H9 (cell line): ENCODE measurements at regions not wholly inside any gene's neighbourhood (a gene's known extent, or its start where the extent isn't known, plus 50 kb on each side); places are given as distances from the start of the nearest gene placed in this dataset.

Source experiments
- DNase-seq: peaks from one replicate; pipeline ENCODE4 v3.0.0-alpha.2; 2017
- H2AFZ ChIP-seq: one replicate; pipeline ENCODE4 v1.6.1; 2013; ENCODE audit warnings: mild to moderate bottlenecking, low read length, control low read depth, moderate library complexity
- H2AK5ac ChIP-seq: 2 replicates; pipeline ENCODE4 v1.6.1; 2013; ENCODE audit warnings: low read length, control low read depth, mixed read lengths; ENCODE audit not compliant: insufficient read length
- H2BK120ac ChIP-seq: one replicate; pipeline ENCODE4 v1.6.1; 2013; ENCODE audit warnings: low read depth, mild to moderate bottlenecking, low read length, control low read depth, inconsistent platforms; ENCODE audit not compliant: poor library complexity, severe bottlenecking
- H2BK12ac ChIP-seq: 2 replicates; pipeline ENCODE4 v1.6.1; 2013; ENCODE audit warnings: low read length, control low read depth, mixed read lengths, low read depth; ENCODE audit not compliant: insufficient read length
- H2BK15ac ChIP-seq: 2 replicates; pipeline ENCODE4 v1.6.1; 2013; ENCODE audit warnings: low read depth, low read length, control low read depth
- H2BK20ac ChIP-seq: one replicate; pipeline ENCODE4 v1.6.1; 2013; ENCODE audit warnings: low read depth, mild to moderate bottlenecking, low read length, control low read depth, inconsistent platforms; ENCODE audit not compliant: poor library complexity, severe bottlenecking
- H2BK5ac ChIP-seq: 2 replicates; pipeline ENCODE4 v1.6.1; 2013; ENCODE audit warnings: low read length, control low read depth, mixed read lengths; ENCODE audit not compliant: insufficient read length
- H3K14ac ChIP-seq: 2 replicates; pipeline ENCODE4 v1.6.1; 2013; ENCODE audit warnings: low read length, control low read depth; ENCODE audit not compliant: insufficient read depth
- H3K18ac ChIP-seq: 2 replicates; pipeline ENCODE4 v1.6.1; 2013; ENCODE audit warnings: low read depth, mild to moderate bottlenecking, mixed read lengths, low read length, control low read depth; ENCODE audit not compliant: insufficient read length
- H3K23ac ChIP-seq: 2 replicates; pipeline ENCODE4 v1.6.1; 2013; ENCODE audit warnings: low read length, control low read depth, mixed read lengths, low read depth; ENCODE audit not compliant: insufficient read length
- H3K23me2 ChIP-seq: 2 replicates; pipeline ENCODE4 v1.6.1; 2013; ENCODE audit warnings: low read depth, mild to moderate bottlenecking, mixed read lengths, low read length, control low read depth; ENCODE audit not compliant: insufficient read length, poor library complexity, severe bottlenecking
- H3K27ac ChIP-seq: 2 replicates; pipeline ENCODE4 v1.5.1; 2013; ENCODE audit warnings: low read length, control low read depth, mixed read lengths, low read depth; ENCODE audit not compliant: insufficient read length
- H3K27me3 ChIP-seq: 2 replicates; pipeline ENCODE4 v1.6.1; 2013; ENCODE audit warnings: low read length, control low read depth, inconsistent platforms; ENCODE audit not compliant: insufficient read depth
- H3K4ac ChIP-seq: 2 replicates; pipeline ENCODE4 v1.6.1; 2013; ENCODE audit warnings: low read depth, mild to moderate bottlenecking, control low read depth, inconsistent platforms, low read length, moderate library complexity
- H3K4me1 ChIP-seq: 2 replicates; pipeline ENCODE4 v1.6.1; 2013; ENCODE audit warnings: low read length, control low read depth, inconsistent platforms; ENCODE audit not compliant: insufficient read depth
- H3K4me2 ChIP-seq: 2 replicates; pipeline ENCODE4 v1.6.1; 2013; ENCODE audit warnings: low read length, control low read depth, mixed read lengths; ENCODE audit not compliant: insufficient read length, insufficient read depth
- H3K56ac ChIP-seq: 2 replicates; pipeline ENCODE4 v1.6.1; 2013; ENCODE audit warnings: low read depth, mild to moderate bottlenecking, mixed read lengths, low read length, control low read depth; ENCODE audit not compliant: insufficient read length
- H3K79me1 ChIP-seq: 2 replicates; pipeline ENCODE4 v1.6.1; 2013; ENCODE audit warnings: low read depth, mild to moderate bottlenecking, moderate library complexity, low read length, control low read depth, inconsistent platforms; ENCODE audit not compliant: insufficient read depth, poor library complexity, severe bottlenecking
- H3K79me2 ChIP-seq: 2 replicates; pipeline ENCODE4 v1.6.1; 2013; ENCODE audit warnings: low read length, control low read depth, inconsistent platforms; ENCODE audit not compliant: insufficient read depth
- H3K9ac ChIP-seq: 2 replicates; pipeline ENCODE4 v1.6.1; 2013; ENCODE audit warnings: low read length, control low read depth, mixed read lengths; ENCODE audit not compliant: insufficient read length; ENCODE audit errors: extremely low read depth
- H3K9me3 ChIP-seq: one replicate; pipeline ENCODE4 v1.6.1; 2013; ENCODE audit warnings: low read depth, low read length, inconsistent platforms; ENCODE audit not compliant: control insufficient read depth
- H3T11ph ChIP-seq: one replicate; pipeline ENCODE4 v1.6.1; 2013; ENCODE audit warnings: mild to moderate bottlenecking, low read length, control low read depth, inconsistent platforms
- H4K20me1 ChIP-seq: one replicate; pipeline ENCODE4 v1.6.1; 2013; ENCODE audit not compliant: control insufficient read depth, insufficient read length, insufficient read depth
- H4K5ac ChIP-seq: 2 replicates; pipeline ENCODE4 v1.6.1; 2013; ENCODE audit warnings: low read depth, mild to moderate bottlenecking, mixed read lengths, low read length, control low read depth; ENCODE audit not compliant: insufficient read length
- H4K8ac ChIP-seq: replicated peaks from 2 replicates; pipeline ENCODE4 v1.6.1; 2013; ENCODE audit warnings: low read length, control low read depth, mixed read lengths, low read depth; ENCODE audit not compliant: insufficient read length
- H4K91ac ChIP-seq: 2 replicates; pipeline ENCODE4 v1.6.1; 2013; ENCODE audit warnings: low read depth, mild to moderate bottlenecking, moderate library complexity, mixed read lengths, low read length, control low read depth; ENCODE audit not compliant: insufficient read length
- H3K27ac Mint-ChIP-seq, 3 experiments: 2 replicates in 2 of 3; 3 replicates in 1 of 3; pipeline ENCODE4 v1.8.0; 2020 to 2021; ENCODE audit warnings: mixed read lengths in 3 of 3, mild to moderate bottlenecking in 1 of 3, moderate library complexity in 1 of 3
- H3K27me3 Mint-ChIP-seq: 2 replicates; pipeline ENCODE4 v1.8.0; 2021; ENCODE audit warnings: low read depth, mild to moderate bottlenecking, moderate library complexity, mixed read lengths
- H3K36me3 Mint-ChIP-seq, 3 experiments: 2 replicates in 2 of 3; 3 replicates in 1 of 3; pipeline ENCODE4 v1.8.0; 2020 to 2021; ENCODE audit warnings: low read depth in 3 of 3, mixed read lengths in 3 of 3; ENCODE audit not compliant: insufficient read depth in 1 of 3
- H3K4me1 Mint-ChIP-seq, 2 experiments: 2 replicates each; pipeline ENCODE4 v1.8.0; 2020; ENCODE audit warnings: mixed read lengths in 2 of 2
- H3K4me3 Mint-ChIP-seq, 2 experiments: 2 replicates in 1 of 2; 3 replicates in 1 of 2; pipeline ENCODE4 v1.8.0; 2020 to 2021; ENCODE audit warnings: mild to moderate bottlenecking in 2 of 2, mixed read lengths in 2 of 2, moderate library complexity in 1 of 2
- H3K9me3 Mint-ChIP-seq, 2 experiments: 2 replicates in 1 of 2; 3 replicates in 1 of 2; pipeline ENCODE4 v1.8.0; 2020; ENCODE audit warnings: mild to moderate bottlenecking in 2 of 2, mixed read lengths in 2 of 2, moderate library complexity in 1 of 2
- WGBS: extraction: QIAGEN DNeasy Blood & Tissue Kit; methylation state at CpG from one replicate; pipeline ENCODE4 v1.1.7; 2013; ENCODE audit warnings: missing lambda C conversion rate, low lambda C conversion rate, mixed read lengths; ENCODE audit not compliant: insufficient read length; ENCODE audit errors: extremely low coverage; 5-methylcytosine and 5-hydroxymethylcytosine counted together
- TF ChIP-seq, protein P1 (sequence below): fragments of 200-600 bp; sonication (generic); conservative IDR thresholded peaks from 3 replicates; pipeline ENCODE4 v1.8.0; 2021; ENCODE audit warnings: antibody characterized with exemption, mild to moderate bottlenecking

DNA sequence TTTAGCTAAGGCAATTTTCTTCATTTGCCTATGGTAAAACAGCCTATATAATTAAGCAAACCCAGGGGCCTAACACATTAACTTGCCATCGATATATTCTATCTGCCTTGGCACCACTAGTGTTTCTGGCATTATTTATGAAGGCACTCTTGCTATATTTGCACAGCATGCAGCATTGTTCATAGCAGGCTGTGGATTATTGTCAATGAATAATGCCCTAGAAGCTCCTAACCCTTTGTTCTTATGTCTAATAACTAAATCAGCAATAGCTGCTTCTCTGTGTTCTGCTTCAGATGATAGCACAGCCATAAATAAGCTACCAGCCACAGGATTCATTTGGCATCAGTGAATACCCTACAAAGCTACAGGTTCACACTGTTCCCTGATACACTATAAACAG is 254.8 kb upstream of the STXBP5 start:
- Histone ChIP-seq H4K5ac (no peak overlapping the region), H4K20me1 (no peaks in the 10 kb centered on the region), H2BK120ac (no peak overlapping the region), H3K4me2 (no peak overlapping the region), H2AFZ (no peak overlapping the region), H3K79me1 (no peaks in the 10 kb centered on the region), H3K23me2 (no peaks in the 10 kb centered on the region), H3K4me1 (no peaks in the 10 kb centered on the region), H3K56ac (no peak overlapping the region), H3K18ac (no peak overlapping the region), H3K14ac (no peak overlapping the region), H4K8ac (no peak overlapping the region), H4K91ac (no peak overlapping the region), H3K27me3 (no peaks in the 10 kb centered on the region), H3K79me2 (no peaks in the 10 kb centered on the region), H3K27ac (no peak overlapping the region), H3T11ph (no peak overlapping the region), H2AK5ac (no peak overlapping the region), H3K9me3 (no peaks in the 10 kb centered on the region), H2BK5ac (no peak overlapping the region), H3K9ac (no peak overlapping the region), H3K4ac (no peak overlapping the region), H3K23ac (no peak overlapping the region), H2BK15ac (no peak overlapping the region), H2BK20ac (no peak overlapping the region), H2BK12ac (no peak overlapping the region)
- H3K4me3 Mint-ChIP-seq: no peak overlapping the region
- H3K27ac Mint-ChIP-seq: no peak overlapping the region; a peak in 1 of 7 replicates
- no peak for DNase-seq
- H3K27me3 Mint-ChIP-seq: no peaks in the 10 kb centered on the region
- WGBS: no CpG with 5 or more reads among the region's 1 CpG
- no peaks in the 10 kb centered on the region for H3K4me1 Mint-ChIP-seq
- H3K36me3 Mint-ChIP-seq: peaks cover 0 to 9% (median 0%) of the 10 kb centered on the region in 3 experiments; a peak in 1 of 7 replicates
- TF ChIP-seq, protein P1, sequence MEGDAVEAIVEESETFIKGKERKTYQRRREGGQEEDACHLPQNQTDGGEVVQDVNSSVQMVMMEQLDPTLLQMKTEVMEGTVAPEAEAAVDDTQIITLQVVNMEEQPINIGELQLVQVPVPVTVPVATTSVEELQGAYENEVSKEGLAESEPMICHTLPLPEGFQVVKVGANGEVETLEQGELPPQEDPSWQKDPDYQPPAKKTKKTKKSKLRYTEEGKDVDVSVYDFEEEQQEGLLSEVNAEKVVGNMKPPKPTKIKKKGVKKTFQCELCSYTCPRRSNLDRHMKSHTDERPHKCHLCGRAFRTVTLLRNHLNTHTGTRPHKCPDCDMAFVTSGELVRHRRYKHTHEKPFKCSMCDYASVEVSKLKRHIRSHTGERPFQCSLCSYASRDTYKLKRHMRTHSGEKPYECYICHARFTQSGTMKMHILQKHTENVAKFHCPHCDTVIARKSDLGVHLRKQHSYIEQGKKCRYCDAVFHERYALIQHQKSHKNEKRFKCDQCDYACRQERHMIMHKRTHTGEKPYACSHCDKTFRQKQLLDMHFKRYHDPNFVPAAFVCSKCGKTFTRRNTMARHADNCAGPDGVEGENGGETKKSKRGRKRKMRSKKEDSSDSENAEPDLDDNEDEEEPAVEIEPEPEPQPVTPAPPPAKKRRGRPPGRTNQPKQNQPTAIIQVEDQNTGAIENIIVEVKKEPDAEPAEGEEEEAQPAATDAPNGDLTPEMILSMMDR: no peak
- H3K9me3 Mint-ChIP-seq: peaks cover 4 to 5% of the 10 kb centered on the region in 2 experiments; a peak in 2 of 5 replicates
